ENCODE measurements at regions not wholly inside any gene's neighbourhood (a gene's known extent, or its start where the extent isn't known, plus 50 kb on each side); places are given as distances from the start of the nearest gene placed in this dataset.

DNA sequence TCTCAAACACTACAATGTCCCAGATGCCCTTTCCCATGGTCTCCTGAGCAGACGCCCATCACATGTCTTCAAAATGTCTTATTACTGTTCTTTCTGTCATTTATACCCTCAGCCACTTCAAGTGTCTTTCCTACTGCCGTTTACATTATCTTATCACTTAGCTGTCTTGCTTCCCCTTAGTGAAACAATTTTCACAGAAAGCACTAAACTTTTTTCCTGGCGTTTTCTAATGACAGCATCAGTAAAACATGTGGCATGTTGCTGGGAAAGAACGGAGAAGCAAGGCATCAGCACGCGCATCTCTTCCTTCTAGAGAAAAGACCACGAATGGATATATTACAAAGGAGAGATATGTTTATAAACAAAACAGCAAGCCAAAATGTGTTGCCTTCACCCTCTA is 189.7 kb upstream of the SLIT2 start:
- no peaks in the 10 kb centered on the region for H3K36me3 ChIP-seq (ENCODE audit: control insufficient read depth, insufficient read depth, low read length)
- H3K4me3 ChIP-seq (replicated peaks; ENCODE audit: low read depth, low read length) = no peak overlapping the region
- DNase-seq (ENCODE audit: extremely low read depth, insufficient read length) = no peak
- TF ChIP-seq, protein P1, sequence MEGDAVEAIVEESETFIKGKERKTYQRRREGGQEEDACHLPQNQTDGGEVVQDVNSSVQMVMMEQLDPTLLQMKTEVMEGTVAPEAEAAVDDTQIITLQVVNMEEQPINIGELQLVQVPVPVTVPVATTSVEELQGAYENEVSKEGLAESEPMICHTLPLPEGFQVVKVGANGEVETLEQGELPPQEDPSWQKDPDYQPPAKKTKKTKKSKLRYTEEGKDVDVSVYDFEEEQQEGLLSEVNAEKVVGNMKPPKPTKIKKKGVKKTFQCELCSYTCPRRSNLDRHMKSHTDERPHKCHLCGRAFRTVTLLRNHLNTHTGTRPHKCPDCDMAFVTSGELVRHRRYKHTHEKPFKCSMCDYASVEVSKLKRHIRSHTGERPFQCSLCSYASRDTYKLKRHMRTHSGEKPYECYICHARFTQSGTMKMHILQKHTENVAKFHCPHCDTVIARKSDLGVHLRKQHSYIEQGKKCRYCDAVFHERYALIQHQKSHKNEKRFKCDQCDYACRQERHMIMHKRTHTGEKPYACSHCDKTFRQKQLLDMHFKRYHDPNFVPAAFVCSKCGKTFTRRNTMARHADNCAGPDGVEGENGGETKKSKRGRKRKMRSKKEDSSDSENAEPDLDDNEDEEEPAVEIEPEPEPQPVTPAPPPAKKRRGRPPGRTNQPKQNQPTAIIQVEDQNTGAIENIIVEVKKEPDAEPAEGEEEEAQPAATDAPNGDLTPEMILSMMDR (IDR thresholded peaks at IDR 0.05; ENCODE audit: insufficient read depth, low read length, poor library complexity, severe bottlenecking) = no peak
- no peaks in the 10 kb centered on the region for H3K27me3 ChIP-seq (replicated peaks; ENCODE audit: control insufficient read depth, insufficient read depth, low read length)

DNA sequence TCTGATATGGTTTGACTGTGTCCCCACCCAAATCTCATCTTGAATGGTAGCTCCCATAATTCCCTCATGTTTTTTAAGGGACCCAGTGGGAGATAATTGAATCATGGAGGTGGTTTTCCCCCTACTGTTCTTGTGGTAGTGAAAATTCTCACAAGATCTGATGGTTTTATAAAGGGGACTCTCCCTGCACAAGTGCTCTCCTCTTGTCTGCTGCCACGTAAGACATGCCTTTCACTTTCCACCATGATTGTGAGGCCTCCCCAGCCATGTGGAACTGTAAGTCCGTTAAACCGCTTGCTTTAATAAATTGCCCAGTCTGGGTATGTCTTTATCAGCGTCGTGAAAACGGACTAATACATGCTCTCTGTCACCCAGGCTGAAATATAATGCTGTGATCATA is 200.9 kb upstream of the SLIT2 start:
- no peak for DNase-seq (ENCODE audit: extremely low read depth, insufficient read length)
- Histone ChIP-seq H3K4me3 (replicated peaks; ENCODE audit: low read depth, low read length) (no peak overlapping the region), H3K27me3 (replicated peaks; ENCODE audit: control insufficient read depth, insufficient read depth, low read length) (no peaks in the 10 kb centered on the region), H3K36me3 (ENCODE audit: control insufficient read depth, insufficient read depth, low read length) (no peaks in the 10 kb centered on the region)
- TF ChIP-seq, protein P1 (IDR thresholded peaks at IDR 0.05; ENCODE audit: insufficient read depth, low read length, poor library complexity, severe bottlenecking) = no peak

DNA sequence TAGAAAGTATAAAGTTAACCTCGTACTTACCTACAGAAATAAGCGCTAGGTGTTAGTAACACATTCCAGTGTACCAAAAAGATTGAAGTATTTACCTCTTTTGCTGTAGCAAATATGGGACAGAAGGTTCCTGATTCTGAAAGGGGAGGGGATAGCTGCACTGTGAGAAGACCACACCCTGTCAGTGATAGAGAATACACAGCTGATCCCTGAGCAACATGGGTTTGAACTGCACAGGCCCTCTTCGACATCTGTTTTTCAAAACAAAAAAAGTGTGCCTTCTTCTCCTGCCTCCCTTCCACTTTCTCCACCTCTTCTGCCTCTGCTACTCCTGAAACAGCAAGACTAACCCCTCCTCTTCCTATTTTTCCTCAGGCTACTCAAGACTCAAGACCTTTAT is 201.8 kb upstream of the SLIT2 start:
- TF ChIP-seq, protein P1 (IDR thresholded peaks at IDR 0.05; ENCODE audit: insufficient read depth, low read length, poor library complexity, severe bottlenecking) = no peak
- no peak for DNase-seq (ENCODE audit: extremely low read depth, insufficient read length)

DNA sequence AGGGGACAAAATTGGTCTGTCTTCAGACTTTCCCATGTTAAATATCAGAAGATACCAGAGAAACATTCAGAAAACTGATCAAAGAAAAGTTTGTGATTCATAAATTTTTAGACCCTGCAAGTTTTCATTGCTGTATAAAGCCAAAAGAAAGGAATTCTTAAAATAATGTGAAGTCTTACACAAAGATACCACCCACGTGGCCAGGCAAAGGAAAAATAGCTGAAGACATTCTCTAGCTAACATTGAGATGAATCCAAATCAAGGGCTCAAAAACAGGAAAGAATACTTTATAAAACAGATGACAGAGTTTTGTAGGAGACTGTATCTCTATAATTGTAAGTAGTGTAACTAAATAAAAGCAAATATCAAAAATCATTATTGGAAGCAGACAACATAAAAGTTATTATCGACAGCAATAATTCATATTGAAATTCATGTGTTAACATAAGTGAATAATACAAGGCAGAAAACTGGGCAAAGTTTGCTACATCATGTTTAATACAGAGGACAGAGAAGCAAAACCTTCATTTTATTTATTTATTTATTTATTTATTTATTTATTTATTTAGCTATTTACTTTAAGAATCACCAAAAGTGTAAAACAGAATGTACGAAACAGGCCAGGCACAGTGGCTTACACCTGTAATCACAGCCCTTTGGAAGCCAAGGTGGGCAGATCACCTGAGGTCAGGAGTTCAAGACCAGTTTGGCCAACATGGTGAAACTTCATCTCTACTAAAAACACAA is 204.6 kb upstream of the SLIT2 start:
- DNase-seq (ENCODE audit: extremely low read depth, insufficient read length) = no peak
- TF ChIP-seq, protein P1 (IDR thresholded peaks at IDR 0.05; ENCODE audit: insufficient read depth, low read length, poor library complexity, severe bottlenecking) = no peak
- H3K27me3 ChIP-seq (replicated peaks; ENCODE audit: control insufficient read depth, insufficient read depth, low read length) = no peaks in the 10 kb centered on the region
- no peak overlapping the region for H3K4me3 ChIP-seq (replicated peaks; ENCODE audit: low read depth, low read length)
- no peaks in the 10 kb centered on the region for H3K36me3 ChIP-seq (ENCODE audit: control insufficient read depth, insufficient read depth, low read length)

More for the DNA sequence above, 201.8 kb upstream of the SLIT2 start:
- Histone ChIP-seq H3K36me3 (ENCODE audit: control insufficient read depth, insufficient read depth, low read length) (no peaks in the 10 kb centered on the region), H3K27me3 (replicated peaks; ENCODE audit: control insufficient read depth, insufficient read depth, low read length) (no peaks in the 10 kb centered on the region), H3K4me3 (replicated peaks; ENCODE audit: low read depth, low read length) (no peak overlapping the region)

DNA sequence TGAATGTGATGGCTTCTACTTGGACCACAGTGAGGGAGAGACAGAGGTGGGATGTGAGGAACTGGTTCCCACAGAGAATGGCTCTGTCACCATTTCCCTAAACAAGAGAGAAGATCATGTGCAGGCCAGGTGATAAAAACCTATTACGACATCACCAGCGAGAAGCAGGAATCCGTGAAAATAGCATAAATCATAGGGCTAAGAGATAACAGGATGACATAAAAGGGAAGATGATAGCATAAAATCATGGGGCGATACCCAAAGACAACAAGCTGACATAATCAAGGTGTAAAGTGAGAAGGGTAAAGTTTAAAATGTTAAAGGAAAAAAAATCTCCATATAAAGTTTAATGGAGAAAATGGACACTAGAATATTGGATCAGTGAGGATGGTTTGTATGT is 205.5 kb upstream of the SLIT2 start:
- TF ChIP-seq, protein P1 (IDR thresholded peaks at IDR 0.05; ENCODE audit: insufficient read depth, low read length, poor library complexity, severe bottlenecking) = no peak
- no peaks in the 10 kb centered on the region for H3K27me3 ChIP-seq (replicated peaks; ENCODE audit: control insufficient read depth, insufficient read depth, low read length)
- no peak for DNase-seq (ENCODE audit: extremely low read depth, insufficient read length)

DNA sequence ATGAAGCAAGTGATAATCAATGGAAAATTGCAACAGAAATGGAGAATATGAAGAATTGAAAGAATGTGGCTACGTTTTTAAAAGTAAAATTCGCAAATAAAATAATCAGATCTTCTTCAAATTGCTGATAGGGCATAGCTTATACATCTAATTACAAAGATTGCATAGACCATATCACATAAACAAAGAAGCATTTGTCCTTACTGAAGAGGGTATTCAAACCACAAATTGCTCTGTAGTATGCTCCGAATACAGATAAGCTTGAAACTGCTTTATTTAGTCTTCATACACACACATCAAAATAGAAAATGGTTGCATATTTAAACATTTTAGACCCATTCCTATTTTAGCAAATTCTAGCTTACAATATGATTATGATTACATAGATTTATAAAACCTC is 206.7 kb upstream of the SLIT2 start:
- no peak for DNase-seq (ENCODE audit: extremely low read depth, insufficient read length)
- TF ChIP-seq, protein P1 (IDR thresholded peaks at IDR 0.05; ENCODE audit: insufficient read depth, low read length, poor library complexity, severe bottlenecking) = no peak
- H3K27me3 ChIP-seq (replicated peaks; ENCODE audit: control insufficient read depth, insufficient read depth, low read length) = no peaks in the 10 kb centered on the region
- H3K4me3 ChIP-seq (replicated peaks; ENCODE audit: low read depth, low read length) = no peak overlapping the region
- no peaks in the 10 kb centered on the region for H3K36me3 ChIP-seq (ENCODE audit: control insufficient read depth, insufficient read depth, low read length)

More for the DNA sequence above, 205.5 kb upstream of the SLIT2 start:
- Histone ChIP-seq H3K36me3 (ENCODE audit: control insufficient read depth, insufficient read depth, low read length) (no peaks in the 10 kb centered on the region), H3K4me3 (replicated peaks; ENCODE audit: low read depth, low read length) (no peak overlapping the region)

Data from GM06990 (cell line).